ENCODE measurements at regions not wholly inside any gene's neighbourhood (a gene's known extent, or its start where the extent isn't known, plus 50 kb on each side); places are given as distances from the start of the nearest gene placed in this dataset.

- Histone ChIP-seq H3K14ac (ENCODE audit: low read length in 2 of 2) (no peak overlapping the region), H2BK120ac (ENCODE audit: low read depth, low read length) (no peak overlapping the region), H4K91ac (ENCODE audit: low read length) (no peak overlapping the region), H3K23ac (ENCODE audit: low read length in 2 of 2) (no peak overlapping the region), H3K4ac (ENCODE audit: low read depth in 1 of 2, low read length in 2 of 2) (no peak overlapping the region), H2BK5ac (ENCODE audit: low read depth, low read length, poor library complexity, severe bottlenecking) (no peak overlapping the region), H3K36me3 (ENCODE audit: control insufficient read depth in 1 of 2, insufficient read depth in 2 of 2, low read depth in 1 of 2, low read length in 2 of 2) (no peaks in the 10 kb centered on the region), H3K4me2 (ENCODE audit: low read length, poor library complexity, severe bottlenecking) (no peak overlapping the region), H3K4me3 (ENCODE audit: insufficient read depth in 1 of 2, low read depth in 1 of 2, low read length in 2 of 2) (no peak overlapping the region), H3K9me3 (ENCODE audit: control insufficient read depth, low read length) (no peaks in the 10 kb centered on the region), H2BK15ac (ENCODE audit: low read depth, poor library complexity, severe bottlenecking) (no peak overlapping the region), H2BK12ac (ENCODE audit: low read length in 2 of 2) (no peak overlapping the region), H4K8ac (ENCODE audit: low read length) (no peak overlapping the region), H3K9ac (ENCODE audit: low read length) (no peak overlapping the region), H2AFZ (ENCODE audit: low read depth, low read length) (no peak overlapping the region), H3K79me1 (replicated peaks; ENCODE audit: low read length, poor library complexity, severe bottlenecking) (no peaks in the 10 kb centered on the region), H3K4me1 (ENCODE audit: control insufficient read depth, insufficient read depth, low read depth, low read length) (no peaks in the 10 kb centered on the region), H3K27me3 (ENCODE audit: control insufficient read depth in 1 of 2, insufficient read depth in 1 of 2, low read length in 2 of 2) (no peaks in the 10 kb centered on the region), H3K27ac (ENCODE audit: low read length, poor library complexity, severe bottlenecking) (no peak overlapping the region), H3K18ac (ENCODE audit: low read depth in 1 of 2, low read length in 2 of 2) (no peak overlapping the region), H2AK5ac (ENCODE audit: low read length, severe bottlenecking) (no peak overlapping the region)
- WGBS = 66% methylated on average over 2 of the region's 3 CpGs
- DNase-seq = no peak
Observed at GRCh38 chr1:106515375-106515774, 541.1 kb upstream of the PRMT6 start.

- Histone ChIP-seq H4K91ac (ENCODE audit: low read length) (no peak overlapping the region), H3K4ac (ENCODE audit: low read depth in 1 of 2, low read length in 2 of 2) (no peak overlapping the region), H2AFZ (ENCODE audit: low read depth, low read length) (no peak overlapping the region), H3K4me1 (ENCODE audit: control insufficient read depth, insufficient read depth, low read depth, low read length) (no peaks in the 10 kb centered on the region), H3K14ac (ENCODE audit: low read length in 2 of 2) (no peak overlapping the region), H3K27ac (ENCODE audit: low read length, poor library complexity, severe bottlenecking) (no peak overlapping the region), H3K9ac (ENCODE audit: low read length) (no peak overlapping the region), H4K8ac (ENCODE audit: low read length) (no peak overlapping the region), H3K36me3 (ENCODE audit: control insufficient read depth in 1 of 2, insufficient read depth in 2 of 2, low read depth in 1 of 2, low read length in 2 of 2) (no peaks in the 10 kb centered on the region), H3K27me3 (ENCODE audit: control insufficient read depth in 1 of 2, insufficient read depth in 1 of 2, low read length in 2 of 2) (no peaks in the 10 kb centered on the region), H3K18ac (ENCODE audit: low read depth in 1 of 2, low read length in 2 of 2) (no peak overlapping the region), H3K79me1 (replicated peaks; ENCODE audit: low read length, poor library complexity, severe bottlenecking) (no peaks in the 10 kb centered on the region), H3K9me3 (ENCODE audit: control insufficient read depth, low read length) (no peaks in the 10 kb centered on the region), H2AK5ac (ENCODE audit: low read length, severe bottlenecking) (no peak overlapping the region), H2BK120ac (ENCODE audit: low read depth, low read length) (no peak overlapping the region), H3K4me3 (ENCODE audit: insufficient read depth in 1 of 2, low read depth in 1 of 2, low read length in 2 of 2) (no peak overlapping the region), H3K4me2 (ENCODE audit: low read length, poor library complexity, severe bottlenecking) (no peak overlapping the region), H2BK15ac (ENCODE audit: low read depth, poor library complexity, severe bottlenecking) (no peak overlapping the region), H3K23ac (ENCODE audit: low read length in 2 of 2) (no peak overlapping the region), H2BK5ac (ENCODE audit: low read depth, low read length, poor library complexity, severe bottlenecking) (no peak overlapping the region), H2BK12ac (ENCODE audit: low read length in 2 of 2) (no peak overlapping the region)
- WGBS = 80% methylated on average over 2 of the region's 3 CpGs
- no peak for DNase-seq
Observed at GRCh38 chr1:106517224-106517623, 539.2 kb upstream of the PRMT6 start.

GRCh38 chr1:106523497-106523896 lies 533.0 kb upstream of the PRMT6 start:
- no peaks in the 10 kb centered on the region for H3K36me3 ChIP-seq (ENCODE audit: control insufficient read depth in 1 of 2, insufficient read depth in 2 of 2, low read depth in 1 of 2, low read length in 2 of 2)
- no peak overlapping the region for H2AFZ ChIP-seq (ENCODE audit: low read depth, low read length)
- no peak overlapping the region for H2BK15ac ChIP-seq (ENCODE audit: low read depth, poor library complexity, severe bottlenecking)
- H3K27me3 ChIP-seq (ENCODE audit: control insufficient read depth in 1 of 2, insufficient read depth in 1 of 2, low read length in 2 of 2) = no peaks in the 10 kb centered on the region
- DNase-seq = no peak
- no peak overlapping the region for H2BK12ac ChIP-seq (ENCODE audit: low read length in 2 of 2)
- no peak overlapping the region for H3K4ac ChIP-seq (ENCODE audit: low read depth in 1 of 2, low read length in 2 of 2)
- H3K14ac ChIP-seq (ENCODE audit: low read length in 2 of 2) = no peak overlapping the region
- H4K8ac ChIP-seq (ENCODE audit: low read length) = no peak overlapping the region
- no peak overlapping the region for H3K18ac ChIP-seq (ENCODE audit: low read depth in 1 of 2, low read length in 2 of 2)
- 10% methylated on average over 2 of the region's 6 CpGs for WGBS
- H3K9me3 ChIP-seq (ENCODE audit: control insufficient read depth, low read length) = no peaks in the 10 kb centered on the region
- no peak overlapping the region for H4K91ac ChIP-seq (ENCODE audit: low read length)
- H2AK5ac ChIP-seq (ENCODE audit: low read length, severe bottlenecking) = no peak overlapping the region
- H3K4me2 ChIP-seq (ENCODE audit: low read length, poor library complexity, severe bottlenecking) = no peak overlapping the region
- no peak overlapping the region for H3K4me3 ChIP-seq (ENCODE audit: insufficient read depth in 1 of 2, low read depth in 1 of 2, low read length in 2 of 2)
- no peaks in the 10 kb centered on the region for H3K79me1 ChIP-seq (replicated peaks; ENCODE audit: low read length, poor library complexity, severe bottlenecking)
- no peak overlapping the region for H2BK120ac ChIP-seq (ENCODE audit: low read depth, low read length)
- no peak overlapping the region for H3K27ac ChIP-seq (ENCODE audit: low read length, poor library complexity, severe bottlenecking)
- no peak overlapping the region for H2BK5ac ChIP-seq (ENCODE audit: low read depth, low read length, poor library complexity, severe bottlenecking)
- no peaks in the 10 kb centered on the region for H3K4me1 ChIP-seq (ENCODE audit: control insufficient read depth, insufficient read depth, low read depth, low read length)
- no peak overlapping the region for H3K23ac ChIP-seq (ENCODE audit: low read length in 2 of 2)
- no peak overlapping the region for H3K9ac ChIP-seq (ENCODE audit: low read length)

- Histone ChIP-seq H4K91ac (ENCODE audit: low read length) (no peak overlapping the region), H3K4ac (ENCODE audit: low read depth in 1 of 2, low read length in 2 of 2) (no peak overlapping the region), H2BK15ac (ENCODE audit: low read depth, poor library complexity, severe bottlenecking) (no peak overlapping the region), H2BK120ac (ENCODE audit: low read depth, low read length) (no peak overlapping the region), H3K4me2 (ENCODE audit: low read length, poor library complexity, severe bottlenecking) (no peak overlapping the region), H3K18ac (ENCODE audit: low read depth in 1 of 2, low read length in 2 of 2) (no peak overlapping the region), H3K23ac (ENCODE audit: low read length in 2 of 2) (no peak overlapping the region), H3K27ac (ENCODE audit: low read length, poor library complexity, severe bottlenecking) (no peak overlapping the region), H3K79me1 (replicated peaks; ENCODE audit: low read length, poor library complexity, severe bottlenecking) (no peaks in the 10 kb centered on the region), H2AFZ (ENCODE audit: low read depth, low read length) (no peak overlapping the region), H3K4me3 (ENCODE audit: insufficient read depth in 1 of 2, low read depth in 1 of 2, low read length in 2 of 2) (no peak overlapping the region), H4K8ac (ENCODE audit: low read length) (no peak overlapping the region), H3K14ac (ENCODE audit: low read length in 2 of 2) (no peak overlapping the region), H2AK5ac (ENCODE audit: low read length, severe bottlenecking) (no peak overlapping the region), H2BK12ac (ENCODE audit: low read length in 2 of 2) (no peak overlapping the region), H2BK5ac (ENCODE audit: low read depth, low read length, poor library complexity, severe bottlenecking) (no peak overlapping the region), H3K36me3 (ENCODE audit: control insufficient read depth in 1 of 2, insufficient read depth in 2 of 2, low read depth in 1 of 2, low read length in 2 of 2) (no peaks in the 10 kb centered on the region), H3K9ac (ENCODE audit: low read length) (no peak overlapping the region), H3K9me3 (ENCODE audit: control insufficient read depth, low read length) (no peaks in the 10 kb centered on the region), H3K4me1 (ENCODE audit: control insufficient read depth, insufficient read depth, low read depth, low read length) (no peaks in the 10 kb centered on the region), H3K27me3 (ENCODE audit: control insufficient read depth in 1 of 2, insufficient read depth in 1 of 2, low read length in 2 of 2) (no peaks in the 10 kb centered on the region)
- no peak for DNase-seq
- WGBS = 83% methylated on average over 2 of the region's 3 CpGs
Observed at GRCh38 chr1:106524631-106525030, 531.8 kb upstream of the PRMT6 start.
